ENCODE measurements at regions not wholly inside any gene's neighbourhood (a gene's known extent, or its start where the extent isn't known, plus 50 kb on each side); places are given as distances from the start of the nearest gene placed in this dataset.

- Histone ChIP-seq H3K9me1 (ENCODE audit: insufficient read depth, low read length) (no peaks in the 10 kb centered on the region), H3K27me3 (ENCODE audit: control insufficient read depth, insufficient read depth, low read length) (no peaks in the 10 kb centered on the region), H2BK120ac (ENCODE audit: low read depth, low read length) (no peak overlapping the region), H3K4ac (ENCODE audit: low read depth, low read length) (no peak overlapping the region), H3K9me3 (ENCODE audit: control insufficient read depth, insufficient read depth, low read length) (no peaks in the 10 kb centered on the region), H3K79me1 (ENCODE audit: low read depth in 1 of 2, low read length in 2 of 2) (no peaks in the 10 kb centered on the region), H3K18ac (ENCODE audit: low read depth, low read length) (no peak overlapping the region), H4K5ac (ENCODE audit: low read depth, low read length) (no peak overlapping the region), H3K9ac (ENCODE audit: low read depth, low read length) (no peak overlapping the region), H2BK5ac (ENCODE audit: low read depth, low read length, poor library complexity, severe bottlenecking) (no peak overlapping the region), H4K8ac (ENCODE audit: low read depth in 2 of 2, low read length in 2 of 2) (no peak overlapping the region), H4K91ac (ENCODE audit: insufficient read depth, low read depth, low read length) (no peak overlapping the region), H2BK15ac (ENCODE audit: low read depth, low read length) (no peak overlapping the region), H3K56ac (ENCODE audit: extremely low read depth, insufficient read depth, low read length) (no peak overlapping the region), H3K36me3 (ENCODE audit: control insufficient read depth, insufficient read depth, low read length) (no peaks in the 10 kb centered on the region), H3K27ac (ENCODE audit: insufficient read depth, low read length) (no peak overlapping the region), H2AK9ac (replicated peaks; ENCODE audit: low read depth, low read length, poor library complexity) (no peak overlapping the region), H3K4me2 (ENCODE audit: low read depth, low read length) (no peak overlapping the region), H3K14ac (replicated peaks; ENCODE audit: low read depth, low read length) (no peak overlapping the region), H2BK20ac (ENCODE audit: low read depth, low read length) (no peak overlapping the region), H2AFZ (replicated peaks; ENCODE audit: low read length, poor library complexity) (peak overlapping the region; percentile 28), H4K20me1 (ENCODE audit: insufficient read depth, low read length) (no peaks in the 10 kb centered on the region), H3K23ac (ENCODE audit: low read depth, low read length) (no peak overlapping the region), H2AK5ac (ENCODE audit: low read depth, low read length) (no peak overlapping the region), H3K4me3 (ENCODE audit: insufficient read depth, low read depth, low read length) (no peak overlapping the region), H3K4me1 (ENCODE audit: control insufficient read depth, insufficient read depth, low read length) (no peaks in the 10 kb centered on the region)
- dilution Hi-C loops (cut with HindIII; ENCODE audit: low sequenced_read_pairs, unreplicated experiment): no loop called here
- 84% methylated on average over 3 of the region's 3 CpGs; no CpG with 5 or more reads in 1 of the 2 experiments for WGBS, 2 experiments (ENCODE audit: extremely low coverage in 2 of 2, insufficient read length in 1 of 2)
- in situ Hi-C loops (cut with MboI; ENCODE audit: low sequenced_read_pairs): no loop called here
- ATAC-seq (ENCODE audit: low read depth): no peak
- intact Hi-C loops (cut with micrococcal nuclease): no loop called here
- no TSS peak for BruUV-seq (replicated peaks)
- no peak for DNase-seq
- POLR2A ChIA-PET (ENCODE audit: unreplicated experiment): no interaction called here
- CTCF ChIA-PET: no interaction called here
- TF ChIP-seq MXI1 (IDR thresholded peaks at IDR 0.05; ENCODE audit: borderline replicate concordance, low read depth, low read length) (no peak), CTCF (conservative IDR thresholded peaks at IDR 0.05; ENCODE audit: low read depth, low read length) (no peak), USF2 (IDR thresholded peaks at IDR 0.05; ENCODE audit: low read depth, low read length) (no peak), POLR2A (IDR thresholded peaks at IDR 0.05; ENCODE audit: low read depth, low read length) (no peak), RAD21 (IDR thresholded peaks at IDR 0.05; ENCODE audit: low read length) (no peak), BHLHE40 (IDR thresholded peaks at IDR 0.05; ENCODE audit: low read depth, low read length) (no peak), CHD1 (IDR thresholded peaks at IDR 0.05; ENCODE audit: low read depth, low read length) (no peak), MAFK (IDR thresholded peaks at IDR 0.05; ENCODE audit: low read depth, low read length) (no peak), RFX5 (IDR thresholded peaks at IDR 0.05; ENCODE audit: low read depth, low read length) (no peak), FOS (IDR thresholded peaks at IDR 0.05; ENCODE audit: low read depth, low read length) (no peak), ELK1 (IDR thresholded peaks at IDR 0.05; ENCODE audit: borderline replicate concordance, low read depth, low read length) (no peak), CEBPB (IDR thresholded peaks at IDR 0.05; ENCODE audit: low read depth, low read length) (no peak), SMC3 (IDR thresholded peaks at IDR 0.05; ENCODE audit: low read depth, low read length) (no peak)
Observed at GRCh38 chr5:121263456-121263855, 588.2 kb upstream of the FTMT start.

All from IMR-90 (cell line).